Mucosa of descending colon (tissue), 3 donors: ENCODE measurements at regions not wholly inside any gene's neighbourhood (a gene's known extent, or its start where the extent isn't known, plus 50 kb on each side); places are given as distances from the start of the nearest gene placed in this dataset.

ENCODE experiments used
- ATAC-seq: fragments of 200-7000 bp; cut with Tn5 transposase; one replicate; pipeline ENCODE4 v1.9.1; 2020; ENCODE audit warnings: mild to moderate bottlenecking, moderate library complexity
- DNase-seq, 3 donors: peaks; one replicate each; pipeline ENCODE4 v3.0.0-alpha.2; 2020
- H3K36me3 ChIP-seq: fragments of 200-600 bp; one replicate; pipeline ENCODE4 v1.8.0; 2021; ENCODE audit warnings: low read depth, mild to moderate bottlenecking
- H3K4me1 ChIP-seq: fragments of 200-600 bp; one replicate; pipeline ENCODE4 v1.8.0; 2021; ENCODE audit warnings: low read depth, mild to moderate bottlenecking
- H3K4me3 ChIP-seq: fragments of 200-600 bp; one replicate; pipeline ENCODE4 v1.8.0; 2021; ENCODE audit warnings: mild to moderate bottlenecking
- H3K9me3 ChIP-seq: fragments of 200-600 bp; one replicate; pipeline ENCODE4 v1.8.0; 2021; ENCODE audit warnings: mild to moderate bottlenecking
- intact Hi-C, 2 donors: fragments of 100-400 bp; cut with DNase I in 1 of 2; cut with micrococcal nuclease in 1 of 2; formaldehyde crosslinking; loops; one replicate each; pipeline versions ENCODE4 v1.11.0 to v1.11.1; 2022; cut with DNase I, micrococcal nuclease
- TF ChIP-seq, protein P1 (sequence below): fragments of 200-600 bp; IDR thresholded peaks from one replicate; pipeline ENCODE4 v1.8.0; 2022; ENCODE audit warnings: antibody characterized with exemption, mild to moderate bottlenecking
- donor health status: DM: no; HTN: no; CAD: no; lungs with moderate emphysema.
- donor health status: DM: no; HTN: no; CAD: no.
- donor health status: DM: no; HTN: yes; CAD: no.

DNA sequence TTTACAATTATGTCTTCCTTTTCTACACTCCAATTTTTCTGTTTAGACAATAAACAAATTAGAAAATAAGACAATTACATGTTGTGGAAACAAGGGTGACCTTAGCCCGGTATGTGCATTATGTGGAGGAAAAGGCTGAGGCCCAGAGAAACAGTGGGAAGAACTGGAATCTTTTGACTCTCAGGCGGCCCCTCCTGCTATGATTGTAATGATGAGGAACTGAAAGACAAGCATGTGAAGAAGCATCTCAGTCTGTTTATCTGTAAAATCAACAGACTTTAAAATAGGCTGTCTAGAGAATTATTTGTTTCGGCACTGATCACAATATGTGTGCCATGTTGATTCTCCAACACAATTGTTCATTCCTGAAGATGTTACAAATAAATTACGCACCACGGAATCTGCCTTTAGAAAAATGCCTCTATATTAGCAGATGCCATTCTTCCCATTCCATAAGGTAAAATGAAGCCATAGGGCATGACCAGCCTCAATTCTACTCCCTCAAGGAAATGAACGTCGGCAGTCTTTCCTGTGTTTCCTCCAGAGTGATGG lies 1201.6 kb upstream of the CITED2 start:
- no peaks in the 10 kb centered on the region for H3K4me1 ChIP-seq
- intact Hi-C loops = no loop called here
- H3K4me3 ChIP-seq = no peak overlapping the region
- TF ChIP-seq, protein P1, sequence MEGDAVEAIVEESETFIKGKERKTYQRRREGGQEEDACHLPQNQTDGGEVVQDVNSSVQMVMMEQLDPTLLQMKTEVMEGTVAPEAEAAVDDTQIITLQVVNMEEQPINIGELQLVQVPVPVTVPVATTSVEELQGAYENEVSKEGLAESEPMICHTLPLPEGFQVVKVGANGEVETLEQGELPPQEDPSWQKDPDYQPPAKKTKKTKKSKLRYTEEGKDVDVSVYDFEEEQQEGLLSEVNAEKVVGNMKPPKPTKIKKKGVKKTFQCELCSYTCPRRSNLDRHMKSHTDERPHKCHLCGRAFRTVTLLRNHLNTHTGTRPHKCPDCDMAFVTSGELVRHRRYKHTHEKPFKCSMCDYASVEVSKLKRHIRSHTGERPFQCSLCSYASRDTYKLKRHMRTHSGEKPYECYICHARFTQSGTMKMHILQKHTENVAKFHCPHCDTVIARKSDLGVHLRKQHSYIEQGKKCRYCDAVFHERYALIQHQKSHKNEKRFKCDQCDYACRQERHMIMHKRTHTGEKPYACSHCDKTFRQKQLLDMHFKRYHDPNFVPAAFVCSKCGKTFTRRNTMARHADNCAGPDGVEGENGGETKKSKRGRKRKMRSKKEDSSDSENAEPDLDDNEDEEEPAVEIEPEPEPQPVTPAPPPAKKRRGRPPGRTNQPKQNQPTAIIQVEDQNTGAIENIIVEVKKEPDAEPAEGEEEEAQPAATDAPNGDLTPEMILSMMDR = no peak
- H3K9me3 ChIP-seq = no peaks in the 10 kb centered on the region
- no peaks in the 10 kb centered on the region for H3K36me3 ChIP-seq
- no peak for DNase-seq
- no peak for ATAC-seq

GRCh38 chr6:140572867-140573266 lies 1198.4 kb upstream of the CITED2 start:
- no peak for ATAC-seq
- H3K4me3 ChIP-seq = no peak overlapping the region
- TF ChIP-seq, protein P1 = no peak
- DNase-seq = no peak
- intact Hi-C loops = no loop called here
- no peaks in the 10 kb centered on the region for H3K4me1 ChIP-seq
- no peaks in the 10 kb centered on the region for H3K9me3 ChIP-seq
- H3K36me3 ChIP-seq = no peaks in the 10 kb centered on the region

- no peaks in the 10 kb centered on the region for H3K9me3 ChIP-seq
- no peaks in the 10 kb centered on the region for H3K4me1 ChIP-seq
- H3K36me3 ChIP-seq = no peaks in the 10 kb centered on the region
- TF ChIP-seq, protein P1 = no peak
- H3K4me3 ChIP-seq = no peak overlapping the region
- ATAC-seq = no peak
- no peak for DNase-seq
- intact Hi-C loops = no loop called here
These were observed 1197.7 kb upstream of the CITED2 start for GRCh38 chr6:140572129-140572528.

DNA sequence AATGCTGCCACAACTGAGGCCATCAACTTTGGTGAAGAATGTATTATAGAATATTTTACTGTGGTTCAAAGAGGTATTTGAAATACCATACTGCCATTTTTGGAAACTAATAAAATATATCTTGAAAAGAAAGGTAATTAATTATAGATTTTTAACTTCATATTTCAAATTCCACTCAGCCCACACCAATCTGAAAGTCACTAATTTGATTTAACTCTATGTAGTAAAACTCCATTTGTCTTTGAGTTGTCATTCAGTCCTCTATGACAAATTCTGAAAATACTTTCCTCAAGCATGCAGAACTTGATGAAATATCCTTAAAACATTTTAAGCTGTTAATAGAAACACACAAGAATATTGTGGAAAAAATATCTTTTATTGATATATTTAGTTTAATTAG lies 1196.7 kb upstream of the CITED2 start:
- intact Hi-C loops = no loop called here
- ATAC-seq = no peak
- no peaks in the 10 kb centered on the region for H3K4me1 ChIP-seq
- no peaks in the 10 kb centered on the region for H3K9me3 ChIP-seq
- no peak overlapping the region for H3K4me3 ChIP-seq
- TF ChIP-seq, protein P1 = no peak
- no peak for DNase-seq
- no peaks in the 10 kb centered on the region for H3K36me3 ChIP-seq

DNA sequence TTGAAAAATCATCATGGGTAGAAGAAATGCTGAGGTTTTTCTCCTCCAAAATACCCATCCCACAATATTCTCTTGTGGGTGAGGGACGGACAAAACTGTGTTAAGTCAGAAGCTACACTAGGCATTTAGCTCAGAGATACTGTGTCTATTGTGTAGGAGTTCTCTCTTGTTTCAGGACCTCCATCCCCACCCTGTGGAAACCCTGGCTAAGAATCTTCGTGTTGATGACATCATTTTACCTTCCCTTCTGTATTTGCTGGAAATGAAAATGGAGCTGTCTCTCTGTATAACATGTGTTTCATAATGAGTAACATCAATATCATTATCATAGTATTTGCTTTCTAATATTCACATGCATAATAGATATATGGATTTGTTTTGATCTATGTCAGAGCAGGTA lies 1193.0 kb upstream of the CITED2 start:
- Histone ChIP-seq H3K4me3 (no peak overlapping the region), H3K4me1 (no peaks in the 10 kb centered on the region), H3K9me3 (no peaks in the 10 kb centered on the region), H3K36me3 (no peaks in the 10 kb centered on the region)
- ATAC-seq (no peak), DNase-seq (no peak)
- intact Hi-C loops = no loop called here
- TF ChIP-seq, protein P1 = no peak

GRCh38 chr6:140566781-140567277 lies 1192.4 kb upstream of the CITED2 start:
- DNase-seq (no peak), ATAC-seq (no peak)
- Histone ChIP-seq H3K4me1 (no peaks in the 10 kb centered on the region), H3K36me3 (no peaks in the 10 kb centered on the region), H3K4me3 (no peak overlapping the region), H3K9me3 (no peaks in the 10 kb centered on the region)
- intact Hi-C loops = no loop called here
- TF ChIP-seq, protein P1 = no peak
